RWPE2 (cell line): ENCODE measurements at regions not wholly inside any gene's neighbourhood (a gene's known extent, or its start where the extent isn't known, plus 50 kb on each side); places are given as distances from the start of the nearest gene placed in this dataset.

ENCODE experiments used
- ATAC-seq: fragments of 200-7000 bp; cut with Tn5 transposase; 3 replicates; pipeline ENCODE4 v1.9.1; 2021; ENCODE audit warnings: low read depth
- DNase-seq: peaks from one replicate; pipeline ENCODE4 v3.0.0-alpha.2; 2020; ENCODE audit warnings: low spot score
- H3K27ac ChIP-seq: fragments of 450-650 bp; 2 replicates; pipeline ENCODE4 v1.5.1; 2017; ENCODE audit warnings: mild to moderate bottlenecking; ENCODE audit not compliant: poor library complexity, severe bottlenecking
- H3K27me3 ChIP-seq: fragments of 250-450 bp; sonication (Bioruptor Pico); 2 replicates; pipeline ENCODE4 v1.5.1; 2021; ENCODE audit warnings: mild to moderate bottlenecking, moderate library complexity; ENCODE audit not compliant: insufficient read depth, poor library complexity, severe bottlenecking
- H3K36me3 ChIP-seq: fragments of 250-450 bp; sonication (Bioruptor Pico); 2 replicates; pipeline ENCODE4 v1.5.1; 2020; ENCODE audit warnings: low read depth, mild to moderate bottlenecking, moderate library complexity
- H3K4me1 ChIP-seq: fragments of 250-450 bp; sonication (Bioruptor Pico); 2 replicates; pipeline ENCODE4 v1.5.1; 2021; ENCODE audit warnings: mild to moderate bottlenecking, moderate library complexity; ENCODE audit not compliant: insufficient read depth, poor library complexity, severe bottlenecking
- H3K4me3 ChIP-seq: fragments of 250-450 bp; sonication (Bioruptor Pico); 2 replicates; pipeline ENCODE4 v1.5.1; 2021; ENCODE audit warnings: mild to moderate bottlenecking, moderate library complexity; ENCODE audit not compliant: severe bottlenecking
- H3K9me3 ChIP-seq: fragments of 250-450 bp; sonication (Bioruptor Pico); 2 replicates; pipeline ENCODE4 v1.5.1; 2021; ENCODE audit warnings: mild to moderate bottlenecking, moderate library complexity; ENCODE audit not compliant: severe bottlenecking
- TF ChIP-seq, protein P1 (sequence below): fragments of 450-650 bp; IDR thresholded peaks from one replicate; pipeline ENCODE4 v1.5.1; 2017; ENCODE audit warnings: mild to moderate bottlenecking, moderate library complexity; ENCODE audit not compliant: poor library complexity, severe bottlenecking

DNA sequence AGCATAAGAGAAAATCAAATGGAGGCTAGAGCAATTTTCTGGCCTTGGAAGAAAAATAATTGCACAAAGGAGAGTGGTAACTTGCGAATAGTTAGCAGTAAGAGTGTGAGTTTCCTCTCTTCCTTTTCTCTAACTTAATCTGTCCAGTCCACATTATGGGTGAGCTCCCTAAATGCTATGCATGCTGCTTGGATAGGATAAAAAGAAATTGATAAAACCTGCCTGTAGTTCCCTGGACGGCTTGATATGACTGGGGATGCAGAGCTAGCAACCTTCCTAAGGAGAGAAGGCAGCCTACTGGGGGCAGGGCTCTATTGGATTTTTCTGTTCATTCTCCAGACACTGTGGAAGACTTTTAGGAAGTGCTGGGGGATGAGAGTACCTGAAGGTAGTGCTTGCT lies 311.3 kb downstream of the LMO7 start:
- ATAC-seq (no peak), DNase-seq (no peak)
- no peak overlapping the region for H3K4me3 ChIP-seq
- no peak overlapping the region for H3K27ac ChIP-seq
- no peaks in the 10 kb centered on the region for H3K4me1 ChIP-seq
- TF ChIP-seq, protein P1, sequence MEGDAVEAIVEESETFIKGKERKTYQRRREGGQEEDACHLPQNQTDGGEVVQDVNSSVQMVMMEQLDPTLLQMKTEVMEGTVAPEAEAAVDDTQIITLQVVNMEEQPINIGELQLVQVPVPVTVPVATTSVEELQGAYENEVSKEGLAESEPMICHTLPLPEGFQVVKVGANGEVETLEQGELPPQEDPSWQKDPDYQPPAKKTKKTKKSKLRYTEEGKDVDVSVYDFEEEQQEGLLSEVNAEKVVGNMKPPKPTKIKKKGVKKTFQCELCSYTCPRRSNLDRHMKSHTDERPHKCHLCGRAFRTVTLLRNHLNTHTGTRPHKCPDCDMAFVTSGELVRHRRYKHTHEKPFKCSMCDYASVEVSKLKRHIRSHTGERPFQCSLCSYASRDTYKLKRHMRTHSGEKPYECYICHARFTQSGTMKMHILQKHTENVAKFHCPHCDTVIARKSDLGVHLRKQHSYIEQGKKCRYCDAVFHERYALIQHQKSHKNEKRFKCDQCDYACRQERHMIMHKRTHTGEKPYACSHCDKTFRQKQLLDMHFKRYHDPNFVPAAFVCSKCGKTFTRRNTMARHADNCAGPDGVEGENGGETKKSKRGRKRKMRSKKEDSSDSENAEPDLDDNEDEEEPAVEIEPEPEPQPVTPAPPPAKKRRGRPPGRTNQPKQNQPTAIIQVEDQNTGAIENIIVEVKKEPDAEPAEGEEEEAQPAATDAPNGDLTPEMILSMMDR = no peak
- H3K36me3 ChIP-seq = no peaks in the 10 kb centered on the region
- no peaks in the 10 kb centered on the region for H3K9me3 ChIP-seq
- no peaks in the 10 kb centered on the region for H3K27me3 ChIP-seq

DNA sequence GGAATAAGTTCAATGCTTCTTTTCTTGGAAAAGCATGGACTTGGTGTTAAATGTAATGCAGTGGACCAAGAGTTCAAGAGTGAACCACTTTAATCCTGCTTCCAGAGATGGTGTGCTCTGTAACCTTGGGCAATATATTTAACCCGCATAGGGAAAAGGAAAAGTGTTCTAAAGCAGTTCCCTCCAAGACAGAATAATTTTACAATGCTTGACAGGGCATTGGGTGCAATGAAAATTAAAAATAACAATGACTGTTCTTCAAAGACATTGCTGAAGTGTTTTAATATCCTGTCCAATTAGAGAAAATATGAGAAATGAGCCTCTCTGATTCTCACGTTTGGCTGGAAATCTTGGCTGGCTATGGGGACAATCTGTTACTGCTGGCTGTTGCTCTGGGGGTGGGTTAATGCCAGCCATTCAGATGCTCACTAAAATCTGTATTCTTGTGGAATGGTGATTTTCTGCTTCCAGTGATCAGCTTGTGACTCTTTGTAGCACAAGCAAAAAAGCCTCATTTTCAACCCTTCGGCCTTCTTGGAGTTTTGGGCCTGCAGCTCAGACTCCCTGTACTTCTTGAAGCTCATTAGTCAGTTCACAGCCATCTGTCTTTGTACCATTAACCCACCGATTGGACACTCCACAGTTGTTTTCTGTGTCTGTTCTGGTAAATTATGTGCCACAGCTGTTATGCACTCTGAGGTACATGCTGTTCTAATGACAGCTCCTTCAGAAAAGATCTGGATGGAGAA lies 310.6 kb downstream of the LMO7 start:
- DNase-seq = no peak
- TF ChIP-seq, protein P1 = no peak
- no peak for ATAC-seq

DNA sequence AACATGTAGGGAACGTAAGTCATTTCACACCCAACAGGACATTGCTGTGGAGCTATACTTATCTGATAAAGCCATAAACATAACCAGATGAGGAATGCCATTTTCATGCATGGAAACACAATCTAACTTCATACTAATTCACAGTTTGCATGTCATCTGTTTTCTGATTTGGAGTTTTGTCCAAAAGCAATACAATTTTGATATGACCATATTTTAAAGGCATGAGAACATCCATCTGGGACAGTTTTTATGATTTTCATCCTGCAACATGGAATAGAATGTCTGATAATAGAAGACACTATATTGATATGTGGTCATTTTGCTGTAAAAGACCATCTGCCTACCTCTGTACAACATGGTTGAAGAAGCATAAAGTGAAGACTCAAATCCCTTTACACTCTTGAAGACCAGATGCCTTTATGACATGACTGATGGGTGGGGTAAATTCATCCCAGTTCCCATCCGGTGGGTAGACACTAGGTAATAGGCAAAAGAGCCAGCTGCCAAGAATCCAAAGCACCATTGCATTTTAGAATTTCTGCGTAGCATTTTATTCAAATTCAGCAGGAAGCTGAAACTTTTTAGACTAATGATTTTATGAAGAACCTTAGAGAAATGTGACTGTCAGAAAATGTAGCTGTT lies 309.8 kb downstream of the LMO7 start:
- no peak for DNase-seq
- Histone ChIP-seq H3K27ac (no peak overlapping the region), H3K27me3 (no peaks in the 10 kb centered on the region), H3K4me1 (no peaks in the 10 kb centered on the region), H3K9me3 (no peaks in the 10 kb centered on the region), H3K4me3 (no peak overlapping the region), H3K36me3 (no peaks in the 10 kb centered on the region)
- TF ChIP-seq, protein P1 = no peak
- ATAC-seq = no peak

More for the DNA sequence above, 310.6 kb downstream of the LMO7 start:
- Histone ChIP-seq H3K4me3 (no peak overlapping the region), H3K9me3 (no peaks in the 10 kb centered on the region), H3K27me3 (no peaks in the 10 kb centered on the region), H3K4me1 (no peaks in the 10 kb centered on the region), H3K27ac (no peak overlapping the region), H3K36me3 (no peaks in the 10 kb centered on the region)

DNA sequence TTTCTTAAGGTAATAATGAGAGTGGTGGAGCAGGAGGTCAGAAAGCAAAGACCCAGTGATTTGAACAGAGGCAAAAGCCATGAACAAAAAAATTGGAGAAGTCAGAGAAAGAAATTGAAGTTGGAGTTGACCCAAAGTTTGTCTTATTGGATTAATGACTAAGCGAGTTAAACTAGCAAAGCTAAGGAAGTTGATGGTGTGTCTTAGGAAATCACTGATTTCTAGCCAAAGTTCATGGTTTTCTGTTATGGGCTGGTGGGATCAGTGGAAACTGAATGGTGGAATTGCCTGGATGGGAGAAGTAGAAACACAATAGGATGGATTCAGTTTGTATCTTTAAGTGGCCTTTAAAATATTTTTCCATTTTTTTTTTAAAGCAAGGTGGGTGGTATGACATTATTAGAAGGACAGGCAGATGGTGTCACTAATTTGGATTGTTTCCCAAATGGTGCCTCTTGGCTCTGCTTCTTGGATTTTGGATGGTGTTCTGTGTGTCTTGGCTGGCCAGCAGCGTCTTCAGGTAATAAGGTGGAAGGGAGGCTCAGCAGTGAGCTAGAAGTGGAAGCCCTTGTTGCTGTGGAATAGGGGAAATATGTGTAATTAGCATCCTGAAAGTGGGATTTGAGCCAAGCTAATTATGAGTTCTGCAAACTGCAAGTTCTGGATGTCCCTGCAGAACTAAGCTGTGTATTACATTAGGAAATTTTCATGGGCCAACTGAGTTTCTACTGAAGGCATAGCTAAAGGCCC lies 302.9 kb downstream of the LMO7 start:
- Histone ChIP-seq H3K9me3 (no peaks in the 10 kb centered on the region), H3K4me3 (no peak overlapping the region), H3K27ac (no peak overlapping the region), H3K36me3 (no peaks in the 10 kb centered on the region), H3K4me1 (no peaks in the 10 kb centered on the region), H3K27me3 (no peaks in the 10 kb centered on the region)
- TF ChIP-seq, protein P1 = no peak
- ATAC-seq (no peak), DNase-seq (no peak)
